ENCODE measurements at regions not wholly inside any gene's neighbourhood (a gene's known extent, or its start where the extent isn't known, plus 50 kb on each side); places are given as distances from the start of the nearest gene placed in this dataset.

GRCh38 chr13:57918086-57918485, 286.5 kb downstream of the PCDH17 start:
- DNase-seq = no peak

- no peak for DNase-seq
Measured at GRCh38 chr13:57918913-57919312, 287.4 kb downstream of the PCDH17 start.

- no peak for DNase-seq
Measured at GRCh38 chr13:57925250-57925649, 293.7 kb downstream of the PCDH17 start.

GRCh38 chr13:57925751-57926150, 294.2 kb downstream of the PCDH17 start:
- no peak for DNase-seq

GRCh38 chr13:57932061-57932460, 300.5 kb downstream of the PCDH17 start:
- DNase-seq = no peak

GRCh38 chr13:57933606-57934005, 302.1 kb downstream of the PCDH17 start:
- no peak for DNase-seq

- DNase-seq = no peak
Measured at GRCh38 chr13:57935965-57936364, 304.4 kb downstream of the PCDH17 start.

GRCh38 chr13:57946361-57946760, 314.8 kb downstream of the PCDH17 start:
- DNase-seq = no peak

GRCh38 chr13:57948884-57949283, 317.3 kb downstream of the PCDH17 start:
- DNase-seq = no peak

- no peak for DNase-seq
Measured at GRCh38 chr13:57969951-57970350, 338.4 kb downstream of the PCDH17 start.

GRCh38 chr13:57970404-57970803, 338.9 kb downstream of the PCDH17 start:
- no peak for DNase-seq

GRCh38 chr13:57982782-57983181, 351.2 kb downstream of the PCDH17 start:
- DNase-seq = no peak

GRCh38 chr13:57988276-57988675, 356.7 kb downstream of the PCDH17 start:
- no peak for DNase-seq

- DNase-seq = no peak
Measured at GRCh38 chr13:57991041-57991440, 359.5 kb downstream of the PCDH17 start.

- no peak for DNase-seq
Measured at GRCh38 chr13:57992416-57992815, 360.9 kb downstream of the PCDH17 start.

GRCh38 chr13:57996717-57997116, 365.2 kb downstream of the PCDH17 start:
- no peak for DNase-seq

GRCh38 chr13:58004751-58005150, 373.2 kb downstream of the PCDH17 start:
- DNase-seq = no peak

- no peak for DNase-seq
Measured at GRCh38 chr13:58018020-58018419, 386.5 kb downstream of the PCDH17 start.

- no peak for DNase-seq
Measured at GRCh38 chr13:58018865-58019264, 387.3 kb downstream of the PCDH17 start.

GRCh38 chr13:58024103-58024502, 392.6 kb downstream of the PCDH17 start:
- no peak for DNase-seq

GRCh38 chr13:58025821-58026220, 394.3 kb downstream of the PCDH17 start:
- DNase-seq = no peak

- DNase-seq = no peak
Measured at GRCh38 chr13:58032676-58033460, 401.3 kb downstream of the PCDH17 start.

- no peak for DNase-seq
Measured at GRCh38 chr13:58043971-58044370, 412.4 kb downstream of the PCDH17 start.

- no peak for DNase-seq
Measured at GRCh38 chr13:58048670-58049069, 417.1 kb downstream of the PCDH17 start.

GRCh38 chr13:58051396-58051795, 419.9 kb downstream of the PCDH17 start:
- no peak for DNase-seq

Data from NCI-H345 (cell line).